ENCODE measurements at regions not wholly inside any gene's neighbourhood (a gene's known extent, or its start where the extent isn't known, plus 50 kb on each side); places are given as distances from the start of the nearest gene placed in this dataset.

DNA sequence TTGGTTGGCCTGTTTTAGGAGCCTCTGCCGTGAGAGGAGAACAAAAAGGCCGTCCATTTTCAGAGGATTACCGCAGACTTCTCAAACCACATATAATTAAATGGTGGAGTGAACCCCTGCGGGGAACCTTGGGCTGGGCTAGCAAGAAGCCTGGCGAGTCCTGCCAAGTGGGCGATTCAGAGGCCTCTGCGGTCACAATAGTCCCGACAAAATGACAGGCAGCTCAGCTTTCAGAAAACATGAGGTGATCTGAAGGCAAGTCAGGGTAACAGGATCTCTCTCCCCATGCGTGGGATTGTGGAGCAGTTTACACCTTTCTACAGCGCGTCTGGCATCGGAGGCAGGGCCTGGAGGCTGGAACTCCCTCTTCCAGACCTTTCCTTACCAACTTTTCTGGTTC, 134.8 kb downstream of the ASB7 start:
- DNase-seq = no peak

DNA sequence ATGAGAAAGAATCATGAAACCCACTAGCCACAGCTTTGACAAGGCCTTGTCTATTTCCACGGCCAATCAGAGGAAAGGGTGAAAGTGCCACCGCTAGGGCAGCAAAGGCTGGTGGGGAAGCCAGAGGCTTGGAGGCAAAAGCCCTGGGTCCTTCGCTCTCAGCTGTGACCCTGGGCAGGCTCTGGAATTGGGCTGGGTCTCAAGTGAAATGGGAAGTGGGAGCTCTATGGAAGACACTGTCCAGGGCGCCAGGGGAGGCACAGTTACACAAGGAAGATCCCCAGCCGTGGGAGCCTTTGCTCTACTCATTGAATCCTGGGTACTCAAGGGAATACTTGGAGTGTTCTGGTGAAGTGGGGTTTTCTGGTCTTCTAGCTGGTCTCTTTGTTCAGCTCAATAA, 136.2 kb downstream of the ASB7 start:
- no peak for DNase-seq

DNA sequence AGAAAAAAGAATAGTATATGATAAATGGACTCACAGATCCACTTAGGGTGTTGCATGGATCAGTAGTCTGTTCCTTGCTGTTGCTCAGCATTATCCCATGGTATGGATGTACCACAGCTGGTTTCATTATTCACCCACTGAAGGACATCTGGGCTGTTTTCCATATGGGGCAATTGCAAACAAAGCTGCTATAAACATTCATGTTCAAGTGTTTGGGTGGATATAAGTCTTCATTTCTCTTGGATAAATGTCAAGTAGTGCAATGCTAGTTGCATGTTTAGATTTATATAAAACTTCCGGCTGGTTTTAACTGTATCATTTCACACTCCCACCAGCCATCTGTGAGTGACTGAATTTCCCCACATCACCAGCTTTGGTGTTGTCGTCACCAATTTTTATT, 137.7 kb downstream of the ASB7 start:
- DNase-seq = no peak

DNA sequence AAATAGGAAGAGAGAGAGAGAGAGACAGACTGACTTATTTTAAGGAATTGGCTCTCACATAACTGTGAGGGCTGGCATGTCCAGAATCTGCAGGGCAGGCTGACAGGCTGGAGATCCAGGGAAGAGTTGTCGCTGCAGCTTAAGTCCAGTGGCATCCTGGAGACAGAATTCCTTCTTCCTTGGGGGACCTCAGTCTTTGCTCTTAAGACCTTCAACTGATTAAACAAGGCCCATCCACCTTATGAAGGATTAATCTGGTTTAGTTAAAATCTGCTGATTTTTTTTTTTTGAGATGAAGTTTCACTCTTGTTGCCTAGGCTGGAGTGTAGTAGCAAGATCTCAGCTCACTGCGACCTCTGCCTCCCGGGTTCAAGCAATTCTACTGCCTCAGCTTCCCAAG, 128.0 kb upstream of the ALDH1A3 start:
- no peak for DNase-seq

DNA sequence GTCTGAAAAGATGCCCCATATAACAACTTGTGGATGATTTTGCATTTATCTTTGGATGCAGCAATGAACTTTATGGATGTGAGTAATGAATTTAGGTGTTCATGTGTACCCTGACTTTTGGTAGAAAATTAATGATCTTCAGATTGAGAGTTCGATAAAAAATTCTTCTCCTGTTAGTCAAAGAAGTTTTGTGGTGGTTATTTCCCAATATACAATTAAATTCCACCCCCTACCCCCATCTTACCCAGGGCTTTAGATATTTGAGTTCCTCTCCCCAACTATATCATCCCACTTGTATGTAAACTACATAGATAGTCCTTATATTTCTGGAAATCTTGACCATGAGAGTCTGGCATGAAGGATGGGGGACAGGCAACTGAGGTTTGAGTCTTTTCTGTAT, 126.1 kb upstream of the ALDH1A3 start:
- DNase-seq = no peak

DNA sequence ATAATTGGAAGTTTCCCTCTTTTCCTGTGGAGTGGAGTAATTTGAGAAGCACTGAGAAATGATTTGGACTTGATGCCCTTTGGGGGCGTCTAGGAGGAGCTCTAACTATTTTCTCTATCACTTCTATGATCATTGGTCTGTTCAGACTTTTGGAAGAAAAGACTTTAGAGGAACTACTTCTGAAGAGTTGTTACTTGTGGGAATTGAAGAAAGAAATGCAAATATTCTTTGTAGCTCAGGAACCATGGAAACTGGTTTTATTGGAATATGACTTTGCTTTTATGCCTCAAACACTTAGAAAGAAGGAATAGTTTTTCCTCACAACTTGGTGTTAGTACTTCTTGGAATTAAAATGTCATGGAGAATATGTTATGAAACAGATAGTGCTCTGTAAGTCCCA, 122.0 kb upstream of the ALDH1A3 start:
- DNase-seq = no peak

DNA sequence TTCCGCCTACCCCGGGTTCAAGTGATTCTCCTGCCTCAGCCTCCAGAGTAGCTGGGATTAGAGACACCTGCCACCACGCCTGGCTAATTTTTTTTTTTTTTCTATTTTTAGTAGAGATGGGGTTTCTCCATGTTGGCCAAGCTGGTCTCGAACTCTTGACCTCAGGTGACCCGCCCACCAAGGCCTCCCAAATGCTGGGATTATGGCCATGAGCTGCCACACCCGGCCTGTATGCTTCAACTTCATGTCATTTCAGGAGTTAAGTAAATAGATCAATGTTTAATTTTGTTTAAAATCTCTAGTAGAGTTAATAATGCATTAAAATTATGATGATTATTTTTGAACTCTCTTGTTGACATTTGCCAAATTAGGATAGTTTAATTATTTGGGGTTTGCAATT, 121.1 kb upstream of the ALDH1A3 start:
- DNase-seq = no peak

DNA sequence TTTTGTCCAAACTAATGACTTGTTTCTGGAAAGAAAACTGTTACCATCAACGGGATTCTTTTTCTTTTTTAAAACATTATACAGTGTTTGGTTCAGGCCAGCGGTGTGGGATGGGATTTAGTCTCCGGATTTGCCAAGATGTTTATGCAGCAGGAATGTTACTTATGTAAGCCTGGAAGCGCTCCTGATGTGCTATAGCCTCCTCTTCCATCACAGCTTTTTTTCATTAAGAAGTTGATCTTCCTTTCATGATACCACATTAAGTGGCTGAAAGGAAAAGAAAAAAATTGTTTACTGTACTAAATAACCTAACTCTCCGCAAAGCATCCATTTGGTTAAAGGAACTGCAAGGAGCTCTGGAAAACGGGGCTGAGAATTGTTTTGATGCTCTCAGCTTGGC, 120.5 kb upstream of the ALDH1A3 start:
- DNase-seq = no peak

DNA sequence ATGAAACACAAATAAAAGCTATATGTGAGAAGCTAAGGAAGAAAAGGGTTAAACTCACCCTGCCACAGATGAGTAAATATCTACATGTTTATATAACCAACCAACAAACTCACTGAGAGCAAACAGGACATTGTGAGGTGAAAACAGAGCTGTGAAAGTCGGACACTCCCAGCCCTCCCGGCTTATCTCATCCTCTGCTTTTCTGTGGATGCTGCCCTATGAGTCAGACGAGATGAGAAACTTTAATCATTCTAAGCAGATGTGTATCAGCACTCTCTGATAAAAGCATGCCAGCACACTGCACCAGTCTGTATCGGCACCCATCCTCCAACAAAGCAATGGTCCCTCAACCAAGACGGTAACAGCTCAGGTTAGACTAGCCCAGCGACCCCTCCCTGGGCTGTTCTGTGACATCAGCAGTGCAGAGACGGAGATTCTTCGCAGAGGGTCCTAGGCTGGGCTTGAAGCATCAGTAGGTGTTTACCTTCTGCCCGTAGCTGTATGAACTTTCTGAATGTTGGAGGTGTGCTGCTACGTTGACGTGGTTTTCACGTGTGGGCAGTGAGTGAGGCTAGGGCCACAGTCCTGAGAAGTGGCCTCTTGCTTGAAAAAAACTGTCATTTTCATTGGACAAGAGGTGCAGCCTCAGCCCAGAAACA, 119.8 kb upstream of the ALDH1A3 start:
- no peak for DNase-seq

DNA sequence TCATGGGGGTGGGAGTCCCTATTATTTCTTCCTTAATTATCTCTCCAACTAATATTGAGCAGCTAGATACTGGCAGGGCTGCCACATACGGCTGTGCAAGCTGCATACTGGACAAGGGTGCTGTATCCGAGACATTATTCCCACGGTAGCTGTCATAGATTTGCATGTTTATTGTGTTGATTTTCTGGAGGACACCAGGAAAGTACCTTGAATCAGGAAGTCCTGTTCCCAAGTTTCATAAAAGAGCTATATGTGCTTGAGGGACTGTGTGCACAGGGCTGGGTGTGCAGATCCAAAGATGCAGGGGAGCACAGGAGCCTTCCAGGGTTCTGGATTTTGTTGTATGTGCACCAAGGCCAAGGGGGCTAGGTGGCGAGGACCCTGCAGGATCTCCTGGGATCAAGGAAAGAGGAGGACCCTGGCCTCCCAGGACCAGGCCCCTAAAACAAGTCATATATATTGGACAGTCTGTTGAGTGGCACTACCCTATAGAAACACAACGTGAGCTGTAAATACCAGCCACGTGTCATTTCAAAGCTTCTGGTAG, 119.2 kb upstream of the ALDH1A3 start:
- DNase-seq = no peak

DNA sequence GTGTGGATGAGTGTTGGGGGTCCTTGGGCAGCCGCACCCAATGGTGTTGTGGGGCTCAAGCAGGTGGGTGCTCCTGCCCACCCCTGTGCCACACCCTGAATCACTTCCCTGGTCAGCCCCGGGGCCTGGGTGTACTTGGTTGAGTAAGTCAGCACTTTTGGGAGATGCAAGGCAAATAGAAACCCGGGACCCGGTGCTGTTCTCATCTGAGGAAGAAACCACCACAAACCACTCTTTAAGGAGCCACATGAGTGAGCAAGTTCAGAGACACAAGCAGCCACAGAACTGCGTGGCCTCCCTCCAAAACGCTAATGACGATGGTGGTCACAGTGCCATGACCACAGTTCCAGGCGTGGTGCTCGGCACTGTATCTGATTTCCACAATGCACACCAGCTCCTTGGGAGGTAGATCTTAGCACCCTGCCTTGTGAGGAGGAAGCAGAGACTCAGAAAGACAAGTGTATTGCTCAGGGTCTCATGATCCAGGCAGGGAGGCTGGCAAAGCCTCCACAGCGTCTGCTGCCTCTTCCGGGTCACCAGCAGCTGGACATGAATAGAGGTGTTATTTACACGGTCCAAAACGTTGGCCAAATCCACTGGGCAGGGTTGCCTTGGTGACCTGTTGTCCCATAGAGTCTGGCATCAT, 118.2 kb upstream of the ALDH1A3 start:
- no peak for DNase-seq

DNA sequence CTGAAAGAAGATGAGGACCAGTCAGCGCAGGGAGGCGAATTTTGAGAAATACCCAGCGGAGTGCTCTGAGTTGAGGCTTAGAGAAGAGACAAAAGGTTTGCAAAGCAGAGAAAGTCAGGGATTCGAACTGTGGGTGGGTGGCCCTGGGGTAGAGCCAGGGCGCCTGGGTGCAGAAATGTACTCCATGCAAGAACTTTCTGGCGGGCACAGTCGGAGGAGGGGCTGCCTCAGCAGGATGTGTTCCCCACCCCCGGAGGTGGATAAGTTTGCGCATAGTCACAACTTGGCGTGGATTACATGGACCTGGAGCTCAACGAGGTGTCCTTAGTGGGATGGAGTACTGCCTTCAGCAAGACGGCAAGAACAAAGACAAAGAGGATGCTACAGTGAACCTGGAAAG, 117.3 kb upstream of the ALDH1A3 start:
- DNase-seq = no peak

DNA sequence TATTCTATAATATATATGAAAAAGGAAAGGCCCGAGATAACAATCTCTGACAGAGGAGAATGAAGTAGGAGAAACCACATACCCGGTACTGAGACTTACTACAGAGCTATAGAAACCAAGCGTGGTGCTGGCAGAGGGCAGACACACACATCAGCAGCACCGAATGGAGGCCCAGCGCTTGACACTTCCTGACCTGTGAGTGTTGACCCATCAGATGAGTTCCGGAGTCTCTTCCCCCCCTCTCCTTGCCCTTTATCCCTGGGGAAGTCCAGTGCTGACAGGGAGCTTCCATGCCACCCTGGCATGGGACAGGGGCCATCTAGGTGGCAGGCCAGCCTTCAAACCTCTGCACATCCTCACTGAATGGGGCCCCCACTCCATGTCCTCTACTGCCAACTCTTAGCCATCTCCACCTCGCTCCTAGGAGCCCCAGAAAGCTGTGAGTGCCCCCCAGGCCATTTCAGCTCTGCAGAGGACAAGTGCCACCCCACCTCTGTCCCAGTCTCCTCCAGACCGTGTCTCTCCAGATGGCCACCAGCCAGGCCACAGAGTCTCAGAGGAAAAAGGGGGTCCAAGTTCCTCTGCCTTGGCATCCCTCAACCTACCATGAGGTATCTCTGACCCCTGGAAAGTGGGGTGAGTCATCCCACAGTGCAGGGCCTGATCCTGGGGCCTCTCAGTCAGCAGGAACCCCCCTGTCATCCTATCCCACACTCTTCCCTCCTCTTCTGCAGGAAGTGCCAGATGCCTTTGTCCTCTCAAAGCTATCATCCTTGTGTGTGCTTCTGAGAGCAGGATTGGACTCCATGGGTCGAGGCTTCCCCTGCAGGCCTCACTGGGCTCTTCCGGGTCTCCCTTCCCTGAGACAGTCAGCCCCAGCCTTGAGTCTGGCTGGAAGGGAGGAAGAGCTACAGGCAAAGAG, 116.5 kb upstream of the ALDH1A3 start:
- no peak for DNase-seq

DNA sequence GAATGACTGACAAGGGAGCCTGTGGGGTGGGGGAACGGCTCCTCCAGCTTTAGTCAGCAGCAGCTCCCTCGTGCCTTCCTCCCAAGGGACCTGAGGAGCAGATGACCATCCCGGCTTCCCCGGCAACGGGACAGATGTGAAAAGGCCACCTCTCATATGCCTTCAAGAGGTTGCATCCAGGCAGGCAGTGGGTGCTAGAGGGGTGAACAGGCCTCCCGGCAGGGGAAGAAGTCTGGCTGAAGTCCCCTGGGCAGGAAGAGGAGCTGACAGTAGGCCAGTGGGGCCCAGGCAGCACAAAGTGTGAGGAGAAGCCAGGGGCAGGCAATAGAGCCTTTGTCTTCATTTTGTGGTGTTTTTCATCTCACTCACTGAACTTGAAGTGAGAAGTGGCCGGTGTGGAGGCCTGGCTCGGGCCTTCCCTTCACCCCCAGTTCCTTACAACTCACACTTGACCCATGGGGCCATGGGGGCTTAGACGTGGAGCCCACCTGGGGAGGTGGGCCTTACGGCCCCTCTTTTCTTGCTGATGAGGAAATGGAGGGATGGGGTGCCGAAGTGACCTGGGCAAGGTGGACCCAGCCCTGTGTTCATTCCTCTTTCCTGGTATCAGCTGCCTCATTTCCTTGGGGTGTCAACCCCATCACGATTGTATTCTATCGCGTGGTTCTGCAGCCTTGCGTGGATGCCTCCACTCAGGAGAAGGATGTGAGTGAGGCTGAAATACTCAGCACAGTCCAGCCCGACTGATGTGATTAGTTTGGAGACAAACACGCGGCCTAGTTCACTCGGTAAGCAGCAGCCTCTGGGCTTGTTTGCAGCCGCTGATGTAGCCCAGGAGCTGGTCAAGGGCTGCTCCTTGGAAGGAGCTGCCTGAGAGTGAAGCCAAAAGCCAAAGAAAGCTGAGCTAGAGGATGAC, 115.5 kb upstream of the ALDH1A3 start:
- no peak for DNase-seq

DNA sequence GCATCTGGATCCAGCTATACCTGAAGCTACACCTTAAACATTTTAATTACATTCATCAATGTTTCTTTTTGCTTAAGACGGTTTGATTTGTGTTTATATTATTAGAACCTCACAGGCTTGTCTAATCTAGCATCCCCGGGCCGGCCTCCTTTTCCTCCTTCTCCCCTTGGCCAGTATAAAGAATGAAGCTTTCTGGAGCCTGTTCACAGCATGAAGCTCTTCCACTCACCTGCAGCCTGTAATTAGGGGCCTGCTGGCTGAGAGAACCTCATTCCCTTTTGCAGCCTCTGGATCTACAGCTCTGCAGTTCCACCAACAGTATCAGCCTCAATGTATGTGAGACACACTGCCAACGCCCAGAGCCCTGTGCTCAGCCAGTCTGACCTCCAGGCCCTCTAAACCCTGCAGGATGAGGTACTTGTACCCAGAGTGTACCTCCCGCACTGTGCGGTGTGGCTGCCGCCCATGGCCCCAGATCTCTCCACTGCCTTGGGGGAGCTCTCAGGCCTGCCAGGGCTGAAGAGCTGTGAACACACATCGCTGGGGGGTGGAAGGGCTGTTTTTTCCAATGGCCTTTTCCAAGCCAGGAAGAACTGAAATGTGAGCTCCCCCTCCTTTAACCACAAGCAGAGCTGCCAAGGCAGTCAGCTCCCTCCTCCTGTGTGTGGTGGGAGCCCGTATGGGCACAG, 114.7 kb upstream of the ALDH1A3 start:
- DNase-seq = no peak

DNA sequence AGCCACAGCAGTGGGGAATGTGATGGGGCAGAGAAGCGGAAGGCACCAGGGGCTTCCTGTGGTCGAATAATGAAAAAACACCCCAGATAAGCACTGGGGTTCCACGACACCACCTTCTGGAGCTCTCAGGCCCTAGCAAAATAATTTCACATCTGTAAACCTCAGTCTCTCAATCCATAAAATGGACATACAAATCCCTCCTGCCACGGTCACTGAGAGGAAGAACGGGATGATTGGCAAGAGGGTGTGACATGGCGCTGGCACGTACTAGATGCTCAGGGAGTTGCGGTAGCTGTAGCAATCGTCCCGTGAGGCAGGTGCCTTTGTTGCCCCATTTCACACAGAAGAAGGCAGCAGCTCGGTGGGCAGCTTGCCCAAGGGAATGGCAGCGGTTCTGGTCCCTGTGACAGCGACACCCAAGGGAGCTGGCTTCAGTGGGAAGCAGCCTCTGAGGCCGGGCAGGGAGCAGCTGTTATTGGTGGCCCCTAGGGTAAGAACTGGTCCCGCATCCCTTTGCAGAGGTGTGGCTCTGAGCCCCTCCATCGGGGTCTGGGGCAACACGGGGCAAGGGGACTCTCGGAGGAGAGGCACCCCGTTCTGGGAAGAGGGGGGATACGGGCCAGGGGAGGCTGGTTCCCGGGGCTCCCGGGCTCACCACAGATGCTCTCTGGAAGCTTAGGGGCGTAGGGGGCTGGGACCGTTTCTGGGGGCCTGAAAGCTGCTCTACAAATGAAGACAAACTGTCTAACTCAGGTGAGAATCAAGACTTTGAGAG, 114.0 kb upstream of the ALDH1A3 start:
- no peak for DNase-seq

DNA sequence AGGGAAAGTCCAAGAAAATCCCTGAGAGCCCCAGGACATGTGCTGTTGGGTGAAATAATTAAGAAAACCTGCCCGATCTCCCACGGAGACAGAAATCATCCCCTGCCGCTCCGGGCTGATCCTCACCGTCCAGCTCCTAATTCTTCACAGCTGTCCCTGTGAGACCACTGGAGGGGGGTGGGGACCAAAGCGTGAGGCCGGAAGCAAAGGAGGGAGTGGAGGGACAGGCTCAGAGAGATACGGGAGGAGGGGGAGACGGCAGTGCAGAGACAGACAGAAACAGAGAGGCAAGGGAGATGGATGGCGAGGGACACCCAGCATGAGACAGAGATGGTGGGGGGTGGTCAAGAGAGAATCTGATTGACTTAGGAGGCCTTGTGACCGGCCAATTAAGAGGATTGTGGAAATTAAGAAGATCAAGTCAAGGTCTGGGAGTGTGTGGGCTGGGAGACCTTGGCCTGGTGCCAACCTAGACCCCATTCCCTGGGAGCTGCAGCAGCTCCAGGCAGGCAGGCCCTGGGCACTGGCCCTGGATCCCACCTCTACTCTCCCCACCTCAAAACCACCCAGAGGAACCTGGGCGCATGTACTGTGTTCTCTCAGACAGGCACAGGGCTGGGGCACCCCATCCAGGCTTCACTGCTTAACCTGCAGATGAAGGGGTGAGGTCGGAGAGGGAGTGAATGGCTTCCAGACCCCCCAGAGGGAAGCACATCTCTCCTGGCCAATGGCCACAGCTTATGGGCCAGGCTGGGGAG, 113.2 kb upstream of the ALDH1A3 start:
- no peak for DNase-seq

DNA sequence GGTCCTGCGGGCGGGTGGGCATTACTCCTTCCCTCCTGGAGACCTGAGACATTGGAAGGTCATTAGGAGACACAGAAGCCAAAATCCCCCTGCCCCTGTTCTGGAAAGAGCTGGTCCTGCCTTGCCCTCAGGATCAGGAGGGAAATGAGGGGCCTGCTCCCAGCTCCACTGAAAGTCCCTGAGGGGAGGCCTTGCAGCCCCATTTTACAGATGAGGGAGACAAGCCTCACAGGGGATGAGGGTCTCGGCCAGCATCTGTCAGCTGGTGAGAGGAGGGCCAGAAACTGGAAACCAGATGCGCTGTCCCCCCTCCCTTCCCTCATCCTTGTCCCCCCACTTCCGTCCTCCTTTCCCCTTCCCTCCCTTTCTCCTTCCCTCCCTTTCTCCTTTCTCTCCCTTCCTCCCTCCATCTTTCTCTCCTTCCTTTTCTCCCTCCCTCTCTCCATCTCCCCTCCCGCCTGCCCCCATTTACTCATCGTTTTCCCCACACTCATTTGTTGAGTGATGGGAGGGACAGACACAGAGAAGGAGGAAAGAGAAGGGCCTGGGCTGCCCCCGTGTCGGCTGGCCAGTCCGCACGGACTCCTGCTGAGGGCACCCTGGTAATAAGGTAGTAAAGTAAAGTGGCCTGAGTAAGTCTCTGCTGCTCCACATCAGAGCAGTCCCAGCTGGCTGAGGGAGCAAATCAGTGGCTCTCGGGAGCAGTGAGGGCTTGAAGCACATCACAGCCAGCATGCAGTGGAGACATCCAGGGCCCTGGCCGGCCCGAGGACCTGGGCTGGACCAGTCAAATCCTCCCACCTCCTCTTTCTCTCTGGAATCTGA, 112.4 kb upstream of the ALDH1A3 start:
- DNase-seq = no peak

DNA sequence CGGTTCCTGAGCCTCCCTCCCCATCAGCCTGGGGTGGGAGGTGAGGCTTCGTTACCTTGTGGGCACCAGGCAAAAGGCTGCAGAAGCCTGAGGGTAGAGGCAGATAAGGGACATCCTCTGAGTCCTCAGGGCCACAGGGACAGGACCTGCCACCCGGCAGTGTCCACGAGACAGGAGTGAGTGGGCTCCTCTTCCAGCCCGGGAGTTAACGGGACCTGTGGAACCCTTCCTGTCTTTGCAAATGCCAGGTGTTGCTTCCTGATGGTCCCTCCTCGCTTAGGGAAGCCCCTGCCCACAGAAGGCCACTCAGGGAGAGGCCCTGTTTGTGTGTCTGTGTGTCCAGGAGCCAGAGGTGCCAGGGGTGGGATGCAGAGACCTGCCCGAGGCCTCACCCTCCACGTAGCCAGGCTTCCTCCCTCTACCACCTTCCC, 111.1 kb upstream of the ALDH1A3 start:
- DNase-seq = no peak

All from 8988T (cell line).